ENCODE measurements at regions not wholly inside any gene's neighbourhood (a gene's known extent, or its start where the extent isn't known, plus 50 kb on each side); places are given as distances from the start of the nearest gene placed in this dataset.

GRCh38 chr18:45374878-45375630, 240.2 kb upstream of the SLC14A2 start:
- H3K4me3 ChIP-seq (ENCODE audit: low read length), result no peak overlapping the region
- H3K27ac ChIP-seq (ENCODE audit: low read length), result no peak overlapping the region
- H3K4me1 ChIP-seq (ENCODE audit: insufficient read depth, low read length), result no peaks in the 10 kb centered on the region
- no peak overlapping the region for H3K9ac ChIP-seq (ENCODE audit: low read depth, low read length)
- no peaks in the 10 kb centered on the region for H3K9me3 ChIP-seq (ENCODE audit: insufficient read depth, low read depth, low read length)
- no peaks in the 10 kb centered on the region for H3K36me3 ChIP-seq (ENCODE audit: insufficient read depth, low read depth, low read length)
- no peaks in the 10 kb centered on the region for H3K27me3 ChIP-seq (ENCODE audit: insufficient read depth, low read length)

- Histone ChIP-seq H3K9ac (ENCODE audit: low read depth, low read length) (no peak overlapping the region), H3K9me3 (ENCODE audit: insufficient read depth, low read depth, low read length) (no peaks in the 10 kb centered on the region), H3K36me3 (ENCODE audit: insufficient read depth, low read depth, low read length) (no peaks in the 10 kb centered on the region), H3K27me3 (ENCODE audit: insufficient read depth, low read length) (no peaks in the 10 kb centered on the region), H3K27ac (ENCODE audit: low read length) (no peak overlapping the region), H3K4me3 (ENCODE audit: low read length) (no peak overlapping the region), H3K4me1 (ENCODE audit: insufficient read depth, low read length) (no peaks in the 10 kb centered on the region)
These were observed 239.1 kb upstream of the SLC14A2 start for GRCh38 chr18:45376193-45376592.

- Histone ChIP-seq H3K9ac (ENCODE audit: low read depth, low read length) (no peak overlapping the region), H3K4me1 (ENCODE audit: insufficient read depth, low read length) (no peaks in the 10 kb centered on the region), H3K9me3 (ENCODE audit: insufficient read depth, low read depth, low read length) (no peaks in the 10 kb centered on the region), H3K36me3 (ENCODE audit: insufficient read depth, low read depth, low read length) (no peaks in the 10 kb centered on the region), H3K4me3 (ENCODE audit: low read length) (no peak overlapping the region), H3K27ac (ENCODE audit: low read length) (no peak overlapping the region), H3K27me3 (ENCODE audit: insufficient read depth, low read length) (no peaks in the 10 kb centered on the region)
These were observed 237.0 kb upstream of the SLC14A2 start for GRCh38 chr18:45378308-45378707.

- Histone ChIP-seq H3K4me1 (ENCODE audit: insufficient read depth, low read length) (no peaks in the 10 kb centered on the region), H3K36me3 (ENCODE audit: insufficient read depth, low read depth, low read length) (no peaks in the 10 kb centered on the region), H3K9ac (ENCODE audit: low read depth, low read length) (no peak overlapping the region), H3K4me3 (ENCODE audit: low read length) (no peak overlapping the region), H3K27ac (ENCODE audit: low read length) (no peak overlapping the region), H3K27me3 (ENCODE audit: insufficient read depth, low read length) (no peaks in the 10 kb centered on the region), H3K9me3 (ENCODE audit: insufficient read depth, low read depth, low read length) (no peaks in the 10 kb centered on the region)
These were observed 236.3 kb upstream of the SLC14A2 start for GRCh38 chr18:45378933-45379332.

- no peaks in the 10 kb centered on the region for H3K27me3 ChIP-seq (ENCODE audit: insufficient read depth, low read length)
- peaks cover 7% of the 10 kb centered on the region; the same call in 1 of the 2 replicates for H3K4me1 ChIP-seq (ENCODE audit: insufficient read depth, low read length)
- H3K27ac ChIP-seq (ENCODE audit: low read length), result no peak overlapping the region
- H3K9me3 ChIP-seq (ENCODE audit: insufficient read depth, low read depth, low read length), result no peaks in the 10 kb centered on the region
- no peaks in the 10 kb centered on the region for H3K36me3 ChIP-seq (ENCODE audit: insufficient read depth, low read depth, low read length)
- H3K9ac ChIP-seq (ENCODE audit: low read depth, low read length), result no peak overlapping the region
- H3K4me3 ChIP-seq (ENCODE audit: low read length), result no peak overlapping the region
These were observed 235.4 kb upstream of the SLC14A2 start for GRCh38 chr18:45379903-45380302.

- Histone ChIP-seq H3K27me3 (ENCODE audit: insufficient read depth, low read length) (no peaks in the 10 kb centered on the region), H3K36me3 (ENCODE audit: insufficient read depth, low read depth, low read length) (no peaks in the 10 kb centered on the region)
These were observed 234.0 kb upstream of the SLC14A2 start for GRCh38 chr18:45381282-45381681.

GRCh38 chr18:45383228-45383627, 232.0 kb upstream of the SLC14A2 start:
- Histone ChIP-seq H3K4me1 (ENCODE audit: insufficient read depth, low read length) (peaks cover 8% of the 10 kb centered on the region; the same call in 1 of the 2 replicates), H3K9me3 (ENCODE audit: insufficient read depth, low read depth, low read length) (no peaks in the 10 kb centered on the region), H3K27me3 (ENCODE audit: insufficient read depth, low read length) (no peaks in the 10 kb centered on the region), H3K27ac (ENCODE audit: low read length) (no peak overlapping the region), H3K9ac (ENCODE audit: low read depth, low read length) (no peak overlapping the region), H3K4me3 (ENCODE audit: low read length) (no peak overlapping the region), H3K36me3 (ENCODE audit: insufficient read depth, low read depth, low read length) (no peaks in the 10 kb centered on the region)

More at GRCh38 chr18:45381282-45381681, 234.0 kb upstream of the SLC14A2 start:
- H3K27ac ChIP-seq (ENCODE audit: low read length), result no peak overlapping the region
- H3K4me3 ChIP-seq (ENCODE audit: low read length), result no peak overlapping the region
- H3K9ac ChIP-seq (ENCODE audit: low read depth, low read length), result no peak overlapping the region
- peaks cover 8% of the 10 kb centered on the region; the same call in 1 of the 2 replicates for H3K4me1 ChIP-seq (ENCODE audit: insufficient read depth, low read length)
- no peaks in the 10 kb centered on the region for H3K9me3 ChIP-seq (ENCODE audit: insufficient read depth, low read depth, low read length)

GRCh38 chr18:45384137-45384961, 230.9 kb upstream of the SLC14A2 start:
- H3K9me3 ChIP-seq (ENCODE audit: insufficient read depth, low read depth, low read length), result no peaks in the 10 kb centered on the region
- no peak overlapping the region for H3K27ac ChIP-seq (ENCODE audit: low read length)
- no peak overlapping the region for H3K4me3 ChIP-seq (ENCODE audit: low read length)
- H3K27me3 ChIP-seq (ENCODE audit: insufficient read depth, low read length), result no peaks in the 10 kb centered on the region
- no peaks in the 10 kb centered on the region for H3K36me3 ChIP-seq (ENCODE audit: insufficient read depth, low read depth, low read length)
- H3K9ac ChIP-seq (ENCODE audit: low read depth, low read length), result no peak overlapping the region
- peaks cover 8% of the 10 kb centered on the region; the same call in 1 of the 2 replicates for H3K4me1 ChIP-seq (ENCODE audit: insufficient read depth, low read length)

- no peaks in the 10 kb centered on the region for H3K9me3 ChIP-seq (ENCODE audit: insufficient read depth, low read depth, low read length)
- no peaks in the 10 kb centered on the region for H3K36me3 ChIP-seq (ENCODE audit: insufficient read depth, low read depth, low read length)
- no peak overlapping the region for H3K27ac ChIP-seq (ENCODE audit: low read length)
- H3K27me3 ChIP-seq (ENCODE audit: insufficient read depth, low read length), result no peaks in the 10 kb centered on the region
- no peak overlapping the region for H3K9ac ChIP-seq (ENCODE audit: low read depth, low read length)
- H3K4me3 ChIP-seq (ENCODE audit: low read length), result no peak overlapping the region
- peaks cover 8% of the 10 kb centered on the region; the same call in 1 of the 2 replicates for H3K4me1 ChIP-seq (ENCODE audit: insufficient read depth, low read length)
These were observed 230.3 kb upstream of the SLC14A2 start for GRCh38 chr18:45384962-45385315.

GRCh38 chr18:45386041-45386655, 229.1 kb upstream of the SLC14A2 start:
- Histone ChIP-seq H3K9me3 (ENCODE audit: insufficient read depth, low read depth, low read length) (no peaks in the 10 kb centered on the region), H3K27me3 (ENCODE audit: insufficient read depth, low read length) (no peaks in the 10 kb centered on the region), H3K4me1 (ENCODE audit: insufficient read depth, low read length) (peaks cover 8% of the 10 kb centered on the region; the same call in 1 of the 2 replicates), H3K9ac (ENCODE audit: low read depth, low read length) (no peak overlapping the region), H3K36me3 (ENCODE audit: insufficient read depth, low read depth, low read length) (no peaks in the 10 kb centered on the region), H3K4me3 (ENCODE audit: low read length) (no peak overlapping the region), H3K27ac (ENCODE audit: low read length) (no peak overlapping the region)

- Histone ChIP-seq H3K9me3 (ENCODE audit: insufficient read depth, low read depth, low read length) (no peaks in the 10 kb centered on the region), H3K27me3 (ENCODE audit: insufficient read depth, low read length) (no peaks in the 10 kb centered on the region), H3K4me1 (ENCODE audit: insufficient read depth, low read length) (peaks cover 8% of the 10 kb centered on the region; the same call in 1 of the 2 replicates), H3K4me3 (ENCODE audit: low read length) (no peak overlapping the region), H3K36me3 (ENCODE audit: insufficient read depth, low read depth, low read length) (no peaks in the 10 kb centered on the region), H3K9ac (ENCODE audit: low read depth, low read length) (no peak overlapping the region), H3K27ac (ENCODE audit: low read length) (no peak overlapping the region)
These were observed 228.0 kb upstream of the SLC14A2 start for GRCh38 chr18:45387229-45387628.

All from iPS-20b (cell line).